MCF 10A (cell line): ENCODE measurements at regions not wholly inside any gene's neighbourhood (a gene's known extent, or its start where the extent isn't known, plus 50 kb on each side); places are given as distances from the start of the nearest gene placed in this dataset.

ENCODE experiments used
- BruUV-seq: library from RNA; stranded (reverse); fragments of 400-500 nt; replicated peaks from 2 replicates; lab custom pipeline; 2021; lab: Mats Ljungman, UMichigan
- CTCF ChIA-PET: fragments of 300-600 bp; sonication (Branson Sonifier 250); formaldehyde crosslinking; extraction: SDS; loops from one replicate; lab custom pipeline; 2021; ENCODE audit warnings: antibody characterized with exemption, inconsistent platforms; lab: Yijun Ruan, JAX
- POLR2A ChIA-PET: fragments of 300-600, 350-650 bp; sonication (Branson Sonifier 250); formaldehyde crosslinking; extraction: SDS; loops from one replicate; lab custom pipeline; 2020; ENCODE audit warnings: antibody characterized with exemption, inconsistent platforms; lab: Yijun Ruan, JAX
- DNase-seq: peaks from one replicate; pipeline ENCODE4 v3.0.0-alpha.2; 2018; ENCODE audit not compliant: unreplicated experiment
- H3K27ac Mint-ChIP-seq: one replicate; pipeline ENCODE4 v1.8.0; 2022; ENCODE audit warnings: mild to moderate bottlenecking, low read depth, mixed read lengths; ENCODE audit not compliant: unreplicated experiment
- H3K27me3 Mint-ChIP-seq: one replicate; pipeline ENCODE4 v1.8.0; 2022; ENCODE audit warnings: mixed read lengths; ENCODE audit not compliant: insufficient read depth, unreplicated experiment
- H3K36me3 Mint-ChIP-seq: one replicate; pipeline ENCODE4 v1.8.0; 2022; ENCODE audit warnings: mild to moderate bottlenecking, moderate library complexity, mixed read lengths; ENCODE audit not compliant: insufficient read depth, unreplicated experiment
- H3K4me1 Mint-ChIP-seq: one replicate; pipeline ENCODE4 v1.8.0; 2022; ENCODE audit warnings: mixed read lengths; ENCODE audit not compliant: insufficient read depth, unreplicated experiment
- H3K4me3 Mint-ChIP-seq: one replicate; pipeline ENCODE4 v1.8.0; 2022; ENCODE audit warnings: mild to moderate bottlenecking, moderate library complexity, mixed read lengths; ENCODE audit not compliant: unreplicated experiment
- H3K9me3 Mint-ChIP-seq: one replicate; pipeline ENCODE4 v1.8.0; 2022; ENCODE audit warnings: mixed read lengths; ENCODE audit not compliant: unreplicated experiment
- CTCF ChIP-seq: fragments of 200-600 bp; IDR thresholded peaks from one replicate; pipeline ENCODE4 v1.8.0; 2022; ENCODE audit warnings: antibody characterized with exemption, mild to moderate bottlenecking; ENCODE audit not compliant: unreplicated experiment
- intact Hi-C: fragments of 100-400 bp; cut with micrococcal nuclease; formaldehyde crosslinking; loops from 2 replicates; pipeline ENCODE4 v1.14.1; 2022

DNA sequence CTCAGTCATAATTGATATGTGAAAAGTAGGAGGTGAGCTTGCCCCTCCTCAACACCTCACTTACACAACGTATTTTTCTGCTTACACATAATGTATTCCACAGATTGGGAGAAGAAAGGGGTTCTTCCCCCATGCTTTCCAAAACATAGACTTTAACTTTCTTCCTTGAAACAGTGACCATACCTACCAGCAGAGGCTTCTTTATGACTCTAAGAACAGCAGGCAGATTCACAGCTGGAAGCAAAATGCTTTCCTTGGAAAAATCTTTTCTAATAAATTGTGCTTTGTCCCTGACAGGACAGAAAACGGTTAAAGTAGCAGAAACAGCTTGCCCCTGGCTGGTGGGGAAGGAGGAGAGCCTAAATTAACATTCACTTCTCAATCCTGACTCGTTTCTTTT, 629.1 kb upstream of the IMPG1 start:
- intact Hi-C loops: no loop called here
- Mint-ChIP-seq H3K27me3 (no peaks in the 10 kb centered on the region), H3K4me1 (peaks cover 20% of the 10 kb centered on the region), H3K9me3 (no peaks in the 10 kb centered on the region), H3K27ac (peak overlapping the region; percentile 52), H3K36me3 (no peaks in the 10 kb centered on the region), H3K4me3 (no peak overlapping the region)
- ChIA-PET CTCF (interaction anchor here (0.6 to 0.8 kb wide), 4 partner anchors 10 to 638 kb away, joined by 3 read pairs; no protein-coding TSS in a partner anchor), POLR2A (no interaction called here)
- TF ChIP-seq CTCF: no peak
- no TSS peak for BruUV-seq
- DNase-seq: no peak

DNA sequence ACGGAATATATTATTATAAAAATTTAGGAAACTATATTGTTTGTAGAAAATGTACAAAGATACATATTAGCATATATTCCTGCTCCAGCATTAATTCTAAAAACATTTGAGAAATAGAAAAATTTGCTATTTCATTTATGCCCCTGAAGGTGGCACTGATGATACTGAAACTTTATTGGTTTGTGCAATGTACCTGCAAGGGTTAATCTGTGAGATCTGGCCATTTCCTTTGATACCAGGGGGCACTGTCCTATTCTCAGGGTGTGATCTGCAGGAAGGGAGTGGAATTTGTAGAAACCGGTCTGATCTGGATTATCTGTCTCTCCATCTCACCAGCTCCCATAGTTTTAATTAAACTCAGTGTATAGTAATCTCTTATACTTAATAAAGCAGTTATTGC, 625.1 kb upstream of the IMPG1 start:
- no peaks in the 10 kb centered on the region for H3K9me3 Mint-ChIP-seq
- H3K27me3 Mint-ChIP-seq: no peaks in the 10 kb centered on the region
- H3K36me3 Mint-ChIP-seq: no peaks in the 10 kb centered on the region
- ChIA-PET POLR2A (interaction anchor here (0.8 to 1.3 kb wide), 2 partner anchors 324 to 751 kb away, joined by 3 read pairs; no protein-coding TSS in a partner anchor), CTCF (interaction anchor here (0.5 to 1.5 kb wide), 22 partner anchors 11 to 866 kb away, joined by 3 to 5 read pairs (median 3); no protein-coding TSS in a partner anchor)
- no TSS peak for BruUV-seq
- intact Hi-C loops: loop anchor here (5.0 kb wide), 1 partner anchor 755 kb away; no protein-coding TSS in a partner anchor
- peaks cover 11% of the 10 kb centered on the region for H3K4me1 Mint-ChIP-seq
- DNase-seq: peak; percentile 31
- peak; percentile 54 for TF ChIP-seq CTCF
- no peak overlapping the region for H3K4me3 Mint-ChIP-seq
- H3K27ac Mint-ChIP-seq: no peak overlapping the region

- TF ChIP-seq CTCF: no peak
- Mint-ChIP-seq H3K4me3 (no peak overlapping the region), H3K4me1 (peaks cover 5% of the 10 kb centered on the region), H3K36me3 (no peaks in the 10 kb centered on the region), H3K27ac (no peak overlapping the region), H3K27me3 (no peaks in the 10 kb centered on the region), H3K9me3 (no peaks in the 10 kb centered on the region)
- intact Hi-C loops: loop anchor here (5.0 kb wide), 1 partner anchor 758 kb away; no protein-coding TSS in a partner anchor
- POLR2A ChIA-PET: no interaction called here
- no peak for DNase-seq
- BruUV-seq: no TSS peak
- CTCF ChIA-PET: interaction anchor here (0.7 kb wide), 1 partner anchor 344 kb away, joined by 3 read pairs; no protein-coding TSS in a partner anchor
Measured at GRCh38 chr6:76694795-76695194, 622.3 kb upstream of the IMPG1 start.

DNA sequence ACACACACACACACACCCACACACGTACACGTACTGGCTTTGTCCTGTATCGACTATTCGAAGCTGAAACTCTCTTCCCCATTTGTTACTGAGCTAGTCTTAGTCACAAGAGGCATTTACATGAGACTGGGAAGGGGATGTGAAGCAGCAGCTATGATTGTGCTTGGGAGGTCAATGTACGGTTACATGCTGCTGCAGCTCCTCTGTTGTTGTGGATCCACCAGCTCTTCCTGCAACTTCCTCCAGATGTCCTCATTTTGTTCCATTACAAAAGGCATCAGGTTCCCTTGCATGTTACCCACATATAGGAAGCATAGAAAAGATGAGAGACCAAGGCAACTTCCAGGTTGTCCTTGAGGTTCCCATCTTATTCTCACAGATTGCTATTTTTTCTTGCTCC, 612.4 kb upstream of the IMPG1 start:
- no peak for DNase-seq
- Mint-ChIP-seq H3K4me1 (no peaks in the 10 kb centered on the region), H3K27me3 (no peaks in the 10 kb centered on the region), H3K9me3 (peaks cover 8% of the 10 kb centered on the region), H3K27ac (no peak overlapping the region), H3K4me3 (no peak overlapping the region), H3K36me3 (no peaks in the 10 kb centered on the region)
- ChIA-PET CTCF (interaction anchor here (0.6 to 4.2 kb wide), 12 partner anchors 8 to 1594 kb away, joined by 3 to 24 read pairs (median 4); no protein-coding TSS in a partner anchor), POLR2A (interaction anchor here (0.6 to 0.7 kb wide), 2 partner anchors 608 to 791 kb away, joined by 3 read pairs; no protein-coding TSS in a partner anchor)
- no peak for TF ChIP-seq CTCF
- no TSS peak for BruUV-seq
- intact Hi-C loops: loop anchor here (5.0 kb wide), 1 partner anchor 793 kb away; no protein-coding TSS in a partner anchor
